ENCODE measurements at regions not wholly inside any gene's neighbourhood (a gene's known extent, or its start where the extent isn't known, plus 50 kb on each side); places are given as distances from the start of the nearest gene placed in this dataset.
A peak's percentile ranks its signal among the peaks of the same experiment; 100 is the strongest.

GRCh38 chr4:130027973-130028372, 932.0 kb downstream of the C4orf33 start:
- DNase-seq, result no peak
- Histone ChIP-seq H3K4me1 (ENCODE audit: control insufficient read depth in 2 of 2, insufficient read depth in 2 of 2, low read length in 2 of 2) (peaks cover 0 to 4% of the 10 kb centered on the region in 2 donors), H3K9ac (ENCODE audit: low read length) (no peak overlapping the region), H3K79me2 (ENCODE audit: control insufficient read depth, insufficient read depth, low read length) (no peaks in the 10 kb centered on the region), H3K36me3 (replicated peaks in 1 of 2; ENCODE audit: control extremely low read depth in 1 of 2, control insufficient read depth in 1 of 2, extremely low read depth in 1 of 2, insufficient read depth in 2 of 2, low read length in 1 of 2) (no peaks in the 10 kb centered on the region), H2AFZ (ENCODE audit: insufficient read depth, low read depth, low read length, poor library complexity, severe bottlenecking) (no peak overlapping the region), H3K9me3 (ENCODE audit: control extremely low read depth in 1 of 3, control insufficient read depth in 2 of 3, insufficient read depth in 1 of 3, low read length in 2 of 3) (no peaks in the 10 kb centered on the region), H4K20me1 (ENCODE audit: control insufficient read depth, insufficient read depth, low read length, poor library complexity, severe bottlenecking) (no peaks in the 10 kb centered on the region), H3K27me3 (replicated peaks in 1 of 4; ENCODE audit: control extremely low read depth in 1 of 4, control insufficient read depth in 3 of 4, insufficient read depth in 4 of 4, low read length in 3 of 4) (no peaks in the 10 kb centered on the region), H3K4me3 (ENCODE audit: control extremely low read depth in 1 of 5, extremely low read depth in 1 of 5, insufficient read depth in 1 of 5, low read depth in 2 of 5, low read length in 4 of 5) (no peak overlapping the region), H3K4me2 (replicated peaks; ENCODE audit: low read depth, low read length, poor library complexity, severe bottlenecking) (no peak overlapping the region), H3K27ac (ENCODE audit: low read length in 2 of 2) (no peak overlapping the region)
- CTCF ChIA-PET, result no interaction called here
- no CpG with 5 or more reads among the region's 2 CpGs for WGBS (ENCODE audit: insufficient coverage)
- peaks cover 3% of the 10 kb centered on the region for H3K4me1 Mint-ChIP-seq
- no peak for ATAC-seq (ENCODE audit: low read depth)
- POLR2A ChIA-PET, result no interaction called here
- intact Hi-C loops (cut with micrococcal nuclease), result no loop called here
- no peak overlapping the region for H3K4me3 Mint-ChIP-seq
- no peaks in the 10 kb centered on the region for H3K27me3 Mint-ChIP-seq
- no peak overlapping the region for H3K27ac Mint-ChIP-seq
- TF ChIP-seq EZH2 (IDR thresholded peaks at IDR 0.05; ENCODE audit: borderline replicate concordance, insufficient read depth, low read depth, low read length, poor library complexity, severe bottlenecking) (no peak), CTCF (IDR thresholded peaks at IDR 0.05) (no peak)
- H3K9me3 Mint-ChIP-seq (ENCODE audit: insufficient read depth), result peaks cover 1% of the 10 kb centered on the region

GRCh38 chr4:130028552-130028951, 932.6 kb downstream of the C4orf33 start:
- Histone ChIP-seq H3K4me2 (replicated peaks; ENCODE audit: low read depth, low read length, poor library complexity, severe bottlenecking) (no peak overlapping the region), H4K20me1 (ENCODE audit: control insufficient read depth, insufficient read depth, low read length, poor library complexity, severe bottlenecking) (no peaks in the 10 kb centered on the region), H3K36me3 (replicated peaks in 1 of 2; ENCODE audit: control extremely low read depth in 1 of 2, control insufficient read depth in 1 of 2, extremely low read depth in 1 of 2, insufficient read depth in 2 of 2, low read length in 1 of 2) (no peaks in the 10 kb centered on the region), H3K27ac (ENCODE audit: low read length in 2 of 2) (no peak overlapping the region), H2AFZ (ENCODE audit: insufficient read depth, low read depth, low read length, poor library complexity, severe bottlenecking) (no peak overlapping the region), H3K4me1 (ENCODE audit: control insufficient read depth in 2 of 2, insufficient read depth in 2 of 2, low read length in 2 of 2) (peaks cover 0 to 4% of the 10 kb centered on the region in 2 donors), H3K27me3 (replicated peaks in 1 of 4; ENCODE audit: control extremely low read depth in 1 of 4, control insufficient read depth in 3 of 4, insufficient read depth in 4 of 4, low read length in 3 of 4) (no peaks in the 10 kb centered on the region), H3K9ac (ENCODE audit: low read length) (no peak overlapping the region), H3K79me2 (ENCODE audit: control insufficient read depth, insufficient read depth, low read length) (no peaks in the 10 kb centered on the region), H3K4me3 (ENCODE audit: control extremely low read depth in 1 of 5, extremely low read depth in 1 of 5, insufficient read depth in 1 of 5, low read depth in 2 of 5, low read length in 4 of 5) (no peak overlapping the region), H3K9me3 (ENCODE audit: control extremely low read depth in 1 of 3, control insufficient read depth in 2 of 3, insufficient read depth in 1 of 3, low read length in 2 of 3) (no peaks in the 10 kb centered on the region)
- Mint-ChIP-seq H3K27ac (no peak overlapping the region), H3K9me3 (ENCODE audit: insufficient read depth) (peaks cover 1% of the 10 kb centered on the region), H3K4me3 (no peak overlapping the region), H3K4me1 (peaks cover 3% of the 10 kb centered on the region), H3K27me3 (no peaks in the 10 kb centered on the region)
- ATAC-seq (ENCODE audit: low read depth), result no peak
- intact Hi-C loops (cut with micrococcal nuclease), result no loop called here
- no peak for TF ChIP-seq EZH2 (IDR thresholded peaks at IDR 0.05; ENCODE audit: borderline replicate concordance, insufficient read depth, low read depth, low read length, poor library complexity, severe bottlenecking)
- no peak for TF ChIP-seq CTCF (IDR thresholded peaks at IDR 0.05)
- CTCF ChIA-PET, result no interaction called here
- POLR2A ChIA-PET, result no interaction called here
- 0% methylated on average over 1 of the region's 3 CpGs for WGBS (ENCODE audit: insufficient coverage)
- peak; percentile 13 for DNase-seq

Measured in B cell (primary cell).